Memory B cell (primary cell): ENCODE measurements at regions not wholly inside any gene's neighbourhood (a gene's known extent, or its start where the extent isn't known, plus 50 kb on each side); places are given as distances from the start of the nearest gene placed in this dataset.

ENCODE experiments used
- ATAC-seq: fragments of 150-1000 bp; cut with Tn5 transposase; 2 replicates; pipeline ENCODE4 v1.10.0; 2021; ENCODE audit warnings: low read depth, mild to moderate bottlenecking, moderate library complexity
- DNase-seq, 2 donors: peaks; one replicate each; pipeline ENCODE4 v3.0.0; 2022; ENCODE audit warnings: low spot score in 2 of 2
- H3K27ac Mint-ChIP-seq: one replicate; pipeline ENCODE4 v1.8.0; 2022; ENCODE audit warnings: mild to moderate bottlenecking, moderate library complexity, mixed read lengths
- H3K27me3 Mint-ChIP-seq: one replicate; pipeline ENCODE4 v1.8.0; 2022; ENCODE audit warnings: mixed read lengths
- H3K36me3 Mint-ChIP-seq: one replicate; pipeline ENCODE4 v1.8.0; 2022; ENCODE audit warnings: mild to moderate bottlenecking, mixed read lengths
- H3K4me1 Mint-ChIP-seq: one replicate; pipeline ENCODE4 v1.8.0; 2022; ENCODE audit warnings: mixed read lengths
- H3K4me3 Mint-ChIP-seq: one replicate; pipeline ENCODE4 v1.8.0; 2022; ENCODE audit warnings: mild to moderate bottlenecking, moderate library complexity, mixed read lengths
- H3K9me3 Mint-ChIP-seq: one replicate; pipeline ENCODE4 v1.8.0; 2022; ENCODE audit warnings: mixed read lengths

DNA sequence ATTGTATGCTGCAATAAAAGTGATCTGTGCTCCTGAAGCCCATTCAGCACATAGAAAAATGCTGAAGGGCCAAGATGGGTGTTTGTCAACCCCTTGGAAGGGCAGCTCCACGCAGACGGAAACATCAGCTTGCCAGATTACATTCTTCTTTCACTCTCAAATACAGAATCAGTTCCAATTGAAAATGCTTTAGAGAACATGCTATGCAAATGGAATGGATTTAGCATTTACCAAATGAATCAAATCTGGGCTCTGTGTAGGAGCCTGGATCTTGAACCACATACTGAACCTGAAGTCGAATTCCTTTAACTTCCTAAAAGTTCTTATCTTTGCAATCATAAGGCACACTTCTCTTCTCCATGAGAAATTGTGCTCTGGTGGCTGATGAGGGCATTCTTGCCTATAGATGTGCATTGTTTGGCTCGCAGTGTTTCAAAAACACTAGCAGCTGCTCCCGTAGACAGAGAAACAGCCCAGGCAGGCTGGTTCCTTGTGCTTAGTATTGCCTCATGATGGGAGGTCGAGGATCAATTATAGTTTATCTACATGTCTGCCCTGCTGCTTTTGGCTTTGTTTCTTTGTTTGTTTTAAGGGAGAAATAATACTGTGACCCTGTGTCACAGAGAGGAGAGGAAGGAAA, 489.8 kb upstream of the FLRT2 start:
- Mint-ChIP-seq H3K4me3 (no peak overlapping the region), H3K9me3 (peaks cover 3% of the 10 kb centered on the region), H3K27me3 (no peaks in the 10 kb centered on the region), H3K36me3 (no peaks in the 10 kb centered on the region), H3K4me1 (no peaks in the 10 kb centered on the region), H3K27ac (no peak overlapping the region)
- ATAC-seq (no peak), DNase-seq (no peak)

DNA sequence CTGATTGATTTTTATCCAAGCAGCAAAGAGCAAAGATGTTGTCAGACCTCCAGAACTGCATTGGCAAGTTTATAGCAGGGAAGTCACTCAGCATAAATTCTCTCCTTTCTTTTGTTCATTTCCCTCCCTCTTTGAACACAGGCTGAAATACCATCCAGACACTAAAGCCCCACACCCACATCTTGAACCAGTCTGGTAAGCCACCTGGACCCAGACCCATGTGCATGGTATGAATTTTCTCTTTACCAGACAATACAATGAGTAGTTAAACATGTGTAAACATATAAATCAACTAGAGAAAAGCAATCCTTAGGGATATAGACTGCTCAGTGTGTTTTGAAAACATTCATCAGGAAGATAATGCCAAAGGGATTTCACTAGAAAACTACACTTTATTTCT, 488.3 kb upstream of the FLRT2 start:
- ATAC-seq: no peak
- H3K9me3 Mint-ChIP-seq: peaks cover 3% of the 10 kb centered on the region
- no peaks in the 10 kb centered on the region for H3K36me3 Mint-ChIP-seq
- H3K27me3 Mint-ChIP-seq: no peaks in the 10 kb centered on the region
- no peak overlapping the region for H3K4me3 Mint-ChIP-seq
- no peak for DNase-seq
- H3K4me1 Mint-ChIP-seq: no peaks in the 10 kb centered on the region
- H3K27ac Mint-ChIP-seq: no peak overlapping the region

- no peak for ATAC-seq
- Mint-ChIP-seq H3K4me3 (no peak overlapping the region), H3K27me3 (no peaks in the 10 kb centered on the region), H3K4me1 (no peaks in the 10 kb centered on the region), H3K36me3 (no peaks in the 10 kb centered on the region), H3K27ac (no peak overlapping the region), H3K9me3 (peaks cover 6% of the 10 kb centered on the region)
- no peak for DNase-seq
Measured at GRCh38 chr14:85042301-85042700, 487.6 kb upstream of the FLRT2 start.

DNA sequence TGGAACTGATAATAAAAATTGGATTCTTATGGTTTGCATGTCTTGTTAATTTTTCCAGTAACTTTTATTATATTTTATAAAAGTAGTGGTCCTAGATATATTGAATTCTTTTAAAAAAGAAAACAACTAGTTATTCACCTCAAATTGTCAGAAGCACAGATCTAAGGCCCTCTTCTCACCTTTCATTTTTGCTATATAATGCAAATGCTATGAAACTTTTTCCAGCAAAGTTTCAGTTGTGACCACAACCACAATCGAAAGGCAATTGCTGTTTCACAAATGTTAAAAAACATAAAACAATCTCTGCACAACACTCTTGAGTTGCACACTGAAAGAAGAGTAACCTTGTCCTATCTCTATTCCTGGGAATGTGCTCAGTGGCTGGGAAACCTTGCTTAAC, 479.8 kb upstream of the FLRT2 start:
- H3K27me3 Mint-ChIP-seq: no peaks in the 10 kb centered on the region
- no peak overlapping the region for H3K4me3 Mint-ChIP-seq
- DNase-seq (no peak), ATAC-seq (no peak)
- no peaks in the 10 kb centered on the region for H3K4me1 Mint-ChIP-seq
- H3K9me3 Mint-ChIP-seq: peaks cover 14% of the 10 kb centered on the region
- no peaks in the 10 kb centered on the region for H3K36me3 Mint-ChIP-seq
- H3K27ac Mint-ChIP-seq: no peak overlapping the region

DNA sequence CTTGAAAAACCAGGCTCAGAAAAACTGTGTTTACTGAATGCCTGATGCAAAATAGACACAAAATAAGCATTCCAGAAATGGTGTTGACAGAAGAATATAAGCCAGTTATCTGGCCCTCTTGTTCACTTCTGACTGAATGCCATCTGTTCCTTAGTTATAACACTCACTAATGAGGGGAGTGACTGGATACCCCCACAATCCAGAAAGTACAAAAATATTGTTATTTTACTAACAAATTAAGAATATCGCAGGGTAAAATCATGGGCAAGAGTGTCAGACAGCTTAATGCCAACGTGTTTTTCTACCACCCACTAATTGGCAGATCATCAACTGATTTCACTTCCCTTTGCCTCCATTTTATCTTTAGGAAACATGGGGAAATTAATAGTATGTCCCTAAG, 477.3 kb upstream of the FLRT2 start:
- Mint-ChIP-seq H3K27me3 (no peaks in the 10 kb centered on the region), H3K27ac (no peak overlapping the region), H3K4me3 (no peak overlapping the region), H3K4me1 (no peaks in the 10 kb centered on the region), H3K36me3 (no peaks in the 10 kb centered on the region), H3K9me3 (peaks cover 13% of the 10 kb centered on the region)
- no peak for ATAC-seq
- DNase-seq: no peak

DNA sequence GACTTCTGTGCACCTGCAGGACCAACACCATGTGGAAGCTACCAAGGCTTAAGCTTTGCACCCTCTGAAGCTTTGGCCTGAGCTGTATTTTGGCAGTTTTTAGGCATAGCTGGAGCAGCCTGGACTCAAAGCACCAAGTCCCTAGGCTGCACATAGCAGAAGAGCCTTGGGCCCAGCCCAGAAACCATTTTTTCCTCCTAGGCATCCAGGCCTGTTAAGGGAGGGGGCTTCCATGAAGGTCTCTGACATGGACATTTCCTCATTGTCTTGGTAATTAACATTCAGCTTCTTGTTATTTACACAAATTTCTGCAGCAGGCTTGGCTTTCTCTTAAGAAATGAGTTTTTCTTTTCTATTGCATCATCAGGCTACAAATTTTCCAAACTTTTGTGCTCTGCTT, 475.8 kb upstream of the FLRT2 start:
- no peaks in the 10 kb centered on the region for H3K4me1 Mint-ChIP-seq
- H3K36me3 Mint-ChIP-seq: no peaks in the 10 kb centered on the region
- no peak overlapping the region for H3K27ac Mint-ChIP-seq
- no peak overlapping the region for H3K4me3 Mint-ChIP-seq
- H3K9me3 Mint-ChIP-seq: peaks cover 13% of the 10 kb centered on the region
- DNase-seq (no peak), ATAC-seq (no peak)
- H3K27me3 Mint-ChIP-seq: no peaks in the 10 kb centered on the region

DNA sequence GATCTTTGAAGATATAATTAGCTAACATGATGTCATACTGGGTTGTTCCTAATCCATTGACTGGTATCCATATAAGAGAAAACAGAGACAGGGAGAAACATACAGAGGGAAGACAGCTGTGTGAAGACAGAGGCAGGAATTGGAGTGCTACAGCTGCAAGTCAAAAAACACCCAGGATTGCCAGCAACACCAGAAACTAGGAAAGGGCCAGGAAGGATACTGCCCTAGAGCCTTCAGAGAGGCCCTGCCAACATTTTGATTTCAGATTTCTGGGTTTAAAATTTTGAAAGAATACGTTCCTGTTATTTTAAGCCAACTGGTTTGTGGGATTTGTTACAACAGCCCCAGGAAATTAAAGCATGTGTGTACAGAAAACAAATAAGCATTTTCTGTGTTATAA, 473.7 kb upstream of the FLRT2 start:
- Mint-ChIP-seq H3K9me3 (peaks cover 13% of the 10 kb centered on the region), H3K4me3 (no peak overlapping the region), H3K36me3 (no peaks in the 10 kb centered on the region), H3K27me3 (no peaks in the 10 kb centered on the region), H3K4me1 (no peaks in the 10 kb centered on the region), H3K27ac (no peak overlapping the region)
- no peak for ATAC-seq
- no peak for DNase-seq

- ATAC-seq: no peak
- DNase-seq: no peak
- Mint-ChIP-seq H3K4me1 (no peaks in the 10 kb centered on the region), H3K27me3 (no peaks in the 10 kb centered on the region), H3K36me3 (no peaks in the 10 kb centered on the region), H3K27ac (no peak overlapping the region), H3K9me3 (peaks cover 15% of the 10 kb centered on the region), H3K4me3 (no peak overlapping the region)
Measured at GRCh38 chr14:85057221-85057620, 472.7 kb upstream of the FLRT2 start.

GRCh38 chr14:85058150-85058549, 471.8 kb upstream of the FLRT2 start:
- Mint-ChIP-seq H3K27ac (no peak overlapping the region), H3K4me1 (no peaks in the 10 kb centered on the region), H3K36me3 (no peaks in the 10 kb centered on the region), H3K27me3 (no peaks in the 10 kb centered on the region), H3K4me3 (no peak overlapping the region), H3K9me3 (peaks cover 13% of the 10 kb centered on the region)
- ATAC-seq (no peak), DNase-seq (no peak)

DNA sequence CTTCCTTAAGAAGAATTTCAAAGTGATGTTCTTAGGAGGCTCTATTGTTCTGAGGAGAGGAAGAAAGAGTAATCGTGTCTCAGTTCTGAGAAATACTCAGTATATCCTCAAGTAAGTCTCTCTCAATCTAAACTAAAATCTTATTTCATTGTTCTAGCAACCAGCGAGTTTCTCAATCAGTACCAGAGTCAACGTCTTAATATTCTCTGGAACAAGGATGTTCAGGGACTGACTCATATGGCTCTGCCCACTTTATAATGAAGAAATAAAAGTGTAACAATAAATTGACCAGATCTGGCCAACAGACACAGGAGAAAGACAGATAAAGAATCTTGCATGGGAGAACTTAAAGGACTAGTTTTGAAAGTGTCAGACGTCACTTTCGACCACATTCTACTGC, 469.8 kb upstream of the FLRT2 start:
- Mint-ChIP-seq H3K9me3 (peaks cover 5% of the 10 kb centered on the region), H3K4me3 (no peak overlapping the region), H3K27ac (no peak overlapping the region), H3K27me3 (no peaks in the 10 kb centered on the region), H3K4me1 (peaks cover 2% of the 10 kb centered on the region), H3K36me3 (no peaks in the 10 kb centered on the region)
- no peak for ATAC-seq
- no peak for DNase-seq

DNA sequence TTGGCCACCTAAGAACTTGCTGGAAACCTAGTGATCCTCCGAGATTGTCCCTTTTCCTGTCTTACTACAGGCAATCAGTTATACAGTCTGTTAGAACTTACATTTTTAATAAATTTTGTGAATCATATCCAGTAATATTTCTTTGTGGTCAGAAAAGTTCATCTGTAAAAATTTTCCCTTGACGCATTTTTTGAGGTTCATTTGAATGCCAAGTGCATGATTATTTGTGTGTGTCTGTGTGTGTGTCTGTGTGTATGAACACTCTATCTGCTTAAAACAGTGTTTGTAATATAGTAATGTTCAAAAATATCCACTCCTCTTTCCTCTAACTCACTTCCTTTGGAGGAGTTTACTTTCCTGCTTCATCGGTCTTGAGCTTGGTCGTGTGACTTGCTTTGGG, 468.7 kb upstream of the FLRT2 start:
- H3K36me3 Mint-ChIP-seq: no peaks in the 10 kb centered on the region
- ATAC-seq (no peak), DNase-seq (no peak)
- no peaks in the 10 kb centered on the region for H3K27me3 Mint-ChIP-seq
- H3K9me3 Mint-ChIP-seq: peaks cover 2% of the 10 kb centered on the region
- no peak overlapping the region for H3K4me3 Mint-ChIP-seq
- peaks cover 2% of the 10 kb centered on the region for H3K4me1 Mint-ChIP-seq
- no peak overlapping the region for H3K27ac Mint-ChIP-seq

GRCh38 chr14:85063747-85064146, 466.2 kb upstream of the FLRT2 start:
- no peak for DNase-seq
- no peak overlapping the region for H3K27ac Mint-ChIP-seq
- H3K4me3 Mint-ChIP-seq: no peak overlapping the region
- H3K36me3 Mint-ChIP-seq: no peaks in the 10 kb centered on the region
- ATAC-seq: peak; percentile 34
- peaks cover 2% of the 10 kb centered on the region for H3K4me1 Mint-ChIP-seq
- no peaks in the 10 kb centered on the region for H3K27me3 Mint-ChIP-seq
- peaks cover 5% of the 10 kb centered on the region for H3K9me3 Mint-ChIP-seq

DNA sequence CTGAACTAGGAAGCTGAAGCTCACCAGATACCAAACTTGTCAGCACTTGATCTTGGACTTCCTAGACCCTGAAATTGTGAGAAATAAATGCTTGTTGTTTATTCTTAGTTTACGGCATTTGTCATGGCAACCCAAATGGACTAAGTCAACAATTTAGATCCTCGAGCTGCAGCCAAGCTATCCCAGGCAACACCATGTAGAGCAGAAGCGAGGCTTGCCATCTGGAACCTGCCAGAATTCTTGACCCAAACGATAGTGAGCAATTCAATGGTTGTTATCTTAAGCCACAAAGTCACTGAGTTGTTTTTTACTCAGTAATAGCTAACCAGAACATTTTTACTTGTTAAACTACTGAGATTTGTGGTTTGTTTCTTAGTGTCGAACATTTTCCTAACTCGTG, 458.5 kb upstream of the FLRT2 start:
- no peak overlapping the region for H3K4me3 Mint-ChIP-seq
- H3K9me3 Mint-ChIP-seq: peaks cover 9% of the 10 kb centered on the region
- ATAC-seq (no peak), DNase-seq (no peak)
- H3K36me3 Mint-ChIP-seq: no peaks in the 10 kb centered on the region
- no peak overlapping the region for H3K27ac Mint-ChIP-seq
- no peaks in the 10 kb centered on the region for H3K27me3 Mint-ChIP-seq
- H3K4me1 Mint-ChIP-seq: no peaks in the 10 kb centered on the region

GRCh38 chr14:85074955-85075354, 455.0 kb upstream of the FLRT2 start:
- Mint-ChIP-seq H3K27me3 (no peaks in the 10 kb centered on the region), H3K4me3 (no peak overlapping the region), H3K9me3 (peaks cover 5% of the 10 kb centered on the region), H3K4me1 (no peaks in the 10 kb centered on the region), H3K27ac (no peak overlapping the region), H3K36me3 (no peaks in the 10 kb centered on the region)
- no peak for DNase-seq
- ATAC-seq: no peak

GRCh38 chr14:85075694-85076476, 454.1 kb upstream of the FLRT2 start:
- Mint-ChIP-seq H3K27me3 (no peaks in the 10 kb centered on the region), H3K27ac (no peak overlapping the region), H3K9me3 (peaks cover 2% of the 10 kb centered on the region), H3K4me1 (no peaks in the 10 kb centered on the region), H3K4me3 (no peak overlapping the region), H3K36me3 (no peaks in the 10 kb centered on the region)
- ATAC-seq (no peak), DNase-seq (no peak)
